Transverse colon (tissue), 4 donors: ENCODE measurements at regions not wholly inside any gene's neighbourhood (a gene's known extent, or its start where the extent isn't known, plus 50 kb on each side); places are given as distances from the start of the nearest gene placed in this dataset.

Source experiments
- DNase-seq: peaks from one replicate; pipeline ENCODE4 v3.0.0-alpha.2; 2019
- H3K27ac ChIP-seq, 4 donors: fragments of 200-600 bp; sonication (generic); 2 replicates each; pipeline ENCODE4 v1.5.1; 2016 to 2018; ENCODE audit warnings: inconsistent platforms in 4 of 4
- H3K27me3 ChIP-seq: fragments of 200-600 bp; sonication (generic); 2 replicates; pipeline ENCODE4 v1.5.1; 2017; ENCODE audit warnings: inconsistent platforms
- H3K36me3 ChIP-seq, 4 donors: fragments of 200-600 bp; sonication (generic); 2 replicates each; pipeline ENCODE4 v1.5.1; 2017 to 2019; ENCODE audit warnings: inconsistent platforms in 4 of 4
- H3K4me1 ChIP-seq, 4 donors: fragments of 200-600 bp; sonication (generic); 2 replicates each; pipeline ENCODE4 v1.5.1; 2017 to 2020; ENCODE audit warnings: inconsistent platforms in 4 of 4
- H3K4me3 ChIP-seq, 4 donors: fragments of 200-600 bp; sonication (generic); 1 replicate in 1 of 4; 2 replicates in 3 of 4; pipeline versions ENCODE4 v1.5.1 to v1.6.1; 2017 to 2019; ENCODE audit warnings: inconsistent platforms in 4 of 4
- H3K9me3 ChIP-seq, 2 donors: fragments of 200-600 bp; sonication (generic); 2 replicates each; pipeline ENCODE4 v1.5.1; 2017 to 2019; ENCODE audit warnings: inconsistent platforms in 2 of 2
- EP300 ChIP-seq: sonication (generic); formaldehyde crosslinking; IDR thresholded peaks from one replicate; pipeline ENCODE4 v1.6.1; 2017; ENCODE audit warnings: antibody characterized with exemption, low read depth
- POLR2A ChIP-seq: fragments of 450-650 bp; IDR thresholded peaks from one replicate; pipeline ENCODE4 v1.6.1; 2016; ENCODE audit warnings: antibody characterized with exemption, mild to moderate bottlenecking, moderate library complexity
- POLR2AphosphoS5 ChIP-seq, 3 donors: sonication (generic); formaldehyde crosslinking; IDR thresholded peaks; one replicate each; pipeline ENCODE4 v1.6.1; 2016; ENCODE audit warnings: antibody characterized with exemption in 3 of 3
- WGBS, 2 donors: methylation state at CpG; one replicate each; pipeline ENCODE4 v1.1.5; 2018; ENCODE audit warnings: low coverage in 1 of 2; 5-methylcytosine and 5-hydroxymethylcytosine counted together
- in situ Hi-C, 4 donors: fragments of 200-750 bp; cut with MboI; loops; one replicate each; pipeline versions ENCODE4 v1.15.0 to v1.15.1; 2017; ENCODE audit warnings: low sequenced_read_pairs in 3 of 4, low pct_ligation_motif_present in 1 of 4, low pct_unique_long_range_greater_than_20kb in 1 of 4
- intact Hi-C: fragments of 100-400 bp; cut with DNase I; formaldehyde crosslinking; loops from one replicate; pipeline ENCODE4 v1.15.1; 2023; ENCODE audit warnings: low total_unique reads
- TF ChIP-seq, protein P1 (sequence below), 5 experiments: fragments of 200-600 bp in 3 of 5; fragments of 450-650 bp in 2 of 5; sonication (generic) in 3 of 5; IDR thresholded peaks; 1 replicate in 2 of 5; 2 replicates in 3 of 5; pipeline ENCODE4 v1.5.1; 2016 to 2017; ENCODE audit warnings: antibody characterized with exemption in 5 of 5, inconsistent platforms in 3 of 5, mild to moderate bottlenecking in 2 of 5, moderate library complexity in 1 of 5

- in situ Hi-C loops (no loop called here), intact Hi-C loops (no loop called here)
- TF ChIP-seq POLR2A: no peak
- TF ChIP-seq, protein P1, sequence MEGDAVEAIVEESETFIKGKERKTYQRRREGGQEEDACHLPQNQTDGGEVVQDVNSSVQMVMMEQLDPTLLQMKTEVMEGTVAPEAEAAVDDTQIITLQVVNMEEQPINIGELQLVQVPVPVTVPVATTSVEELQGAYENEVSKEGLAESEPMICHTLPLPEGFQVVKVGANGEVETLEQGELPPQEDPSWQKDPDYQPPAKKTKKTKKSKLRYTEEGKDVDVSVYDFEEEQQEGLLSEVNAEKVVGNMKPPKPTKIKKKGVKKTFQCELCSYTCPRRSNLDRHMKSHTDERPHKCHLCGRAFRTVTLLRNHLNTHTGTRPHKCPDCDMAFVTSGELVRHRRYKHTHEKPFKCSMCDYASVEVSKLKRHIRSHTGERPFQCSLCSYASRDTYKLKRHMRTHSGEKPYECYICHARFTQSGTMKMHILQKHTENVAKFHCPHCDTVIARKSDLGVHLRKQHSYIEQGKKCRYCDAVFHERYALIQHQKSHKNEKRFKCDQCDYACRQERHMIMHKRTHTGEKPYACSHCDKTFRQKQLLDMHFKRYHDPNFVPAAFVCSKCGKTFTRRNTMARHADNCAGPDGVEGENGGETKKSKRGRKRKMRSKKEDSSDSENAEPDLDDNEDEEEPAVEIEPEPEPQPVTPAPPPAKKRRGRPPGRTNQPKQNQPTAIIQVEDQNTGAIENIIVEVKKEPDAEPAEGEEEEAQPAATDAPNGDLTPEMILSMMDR (IDR thresholded peaks at IDR 0.05): no peak
- no peak for TF ChIP-seq POLR2AphosphoS5 (IDR thresholded peaks at IDR 0.05)
- no peak for TF ChIP-seq EP300
- DNase-seq: no peak
- H3K4me3 ChIP-seq: no peak overlapping the region
- peaks cover 0 to 9% (median 3%) of the 10 kb centered on the region in 4 donors for H3K4me1 ChIP-seq
- no peak overlapping the region for H3K27ac ChIP-seq
- no peaks in the 10 kb centered on the region for H3K36me3 ChIP-seq
- no peaks in the 10 kb centered on the region for H3K9me3 ChIP-seq
- 80% methylated on average over 4 of the region's 4 CpGs; no CpG with 5 or more reads in 1 of the 2 donors for WGBS, 2 donors
- H3K27me3 ChIP-seq: no peaks in the 10 kb centered on the region
Observed at GRCh38 chr6:43874814-43875590, 105.0 kb downstream of the VEGFA start.

GRCh38 chr6:43873806-43874714 lies 104.0 kb downstream of the VEGFA start:
- 52 to 69% methylated on average over 2 to 3 of the region's 3 CpGs for WGBS, 2 donors
- Histone ChIP-seq H3K4me3 (no peak overlapping the region), H3K27me3 (no peaks in the 10 kb centered on the region), H3K4me1 (peaks cover 0 to 9% (median 3%) of the 10 kb centered on the region in 4 donors), H3K9me3 (no peaks in the 10 kb centered on the region), H3K27ac (no peak overlapping the region), H3K36me3 (no peaks in the 10 kb centered on the region)
- intact Hi-C loops (no loop called here), in situ Hi-C loops (no loop called here)
- no peak for TF ChIP-seq POLR2AphosphoS5 (IDR thresholded peaks at IDR 0.05)
- no peak for TF ChIP-seq POLR2A
- TF ChIP-seq, protein P1 (IDR thresholded peaks at IDR 0.05): no peak
- TF ChIP-seq EP300: no peak
- DNase-seq: peak; percentile 49

- no peaks in the 10 kb centered on the region for H3K36me3 ChIP-seq
- no peak overlapping the region for H3K4me3 ChIP-seq
- in situ Hi-C loops (no loop called here), intact Hi-C loops (no loop called here)
- no peaks in the 10 kb centered on the region for H3K9me3 ChIP-seq
- H3K27me3 ChIP-seq: no peaks in the 10 kb centered on the region
- no peak for TF ChIP-seq POLR2AphosphoS5 (IDR thresholded peaks at IDR 0.05)
- TF ChIP-seq EP300: no peak
- TF ChIP-seq POLR2A: no peak
- TF ChIP-seq, protein P1 (IDR thresholded peaks at IDR 0.05): no peak
- peaks cover 0 to 9% (median 3%) of the 10 kb centered on the region in 4 donors for H3K4me1 ChIP-seq
- no peak for DNase-seq
- 95 to 100% methylated on average over 2 to 4 of the region's 4 CpGs for WGBS, 2 donors
- H3K27ac ChIP-seq: no peak overlapping the region
Observed at GRCh38 chr6:43871933-43872332, 101.9 kb downstream of the VEGFA start.

DNA sequence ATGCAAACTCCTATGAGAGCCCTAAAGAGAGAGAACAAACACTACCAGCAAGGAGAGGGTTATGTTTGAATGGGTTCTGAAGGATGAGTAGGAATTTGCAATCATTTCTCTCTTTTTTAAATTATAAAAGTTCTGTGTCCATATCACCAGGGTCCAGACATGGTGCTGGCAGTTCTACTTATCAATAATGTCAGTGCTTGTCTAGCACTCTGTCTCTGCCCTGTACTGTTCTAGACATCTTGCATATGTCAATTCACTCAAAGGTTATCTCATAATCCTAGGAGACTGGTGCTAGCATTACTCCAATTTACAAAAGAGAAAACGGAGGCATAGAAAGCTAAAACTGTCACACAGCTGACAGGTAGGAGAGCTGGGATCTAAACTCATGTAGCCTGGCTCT lies 101.3 kb downstream of the VEGFA start:
- whole genome bisulfite sequencing, 2 donors: 80 to 83% methylated on average over 1 of the region's 1 CpG
- no peaks in the 10 kb centered on the region for H3K9me3 ChIP-seq
- in situ Hi-C loops: no loop called here
- no peak for DNase-seq
- intact Hi-C loops: no loop called here
- no peaks in the 10 kb centered on the region for H3K36me3 ChIP-seq
- TF ChIP-seq, protein P1 (IDR thresholded peaks at IDR 0.05): no peak
- TF ChIP-seq POLR2AphosphoS5 (IDR thresholded peaks at IDR 0.05): no peak
- no peak for TF ChIP-seq POLR2A
- TF ChIP-seq EP300: no peak
- H3K4me1 ChIP-seq: peaks cover 0 to 9% (median 3%) of the 10 kb centered on the region in 4 donors
- H3K27me3 ChIP-seq: no peaks in the 10 kb centered on the region
- H3K4me3 ChIP-seq: no peak overlapping the region
- no peak overlapping the region for H3K27ac ChIP-seq
